ENCODE measurements at regions not wholly inside any gene's neighbourhood (a gene's known extent, or its start where the extent isn't known, plus 50 kb on each side); places are given as distances from the start of the nearest gene placed in this dataset.

DNA sequence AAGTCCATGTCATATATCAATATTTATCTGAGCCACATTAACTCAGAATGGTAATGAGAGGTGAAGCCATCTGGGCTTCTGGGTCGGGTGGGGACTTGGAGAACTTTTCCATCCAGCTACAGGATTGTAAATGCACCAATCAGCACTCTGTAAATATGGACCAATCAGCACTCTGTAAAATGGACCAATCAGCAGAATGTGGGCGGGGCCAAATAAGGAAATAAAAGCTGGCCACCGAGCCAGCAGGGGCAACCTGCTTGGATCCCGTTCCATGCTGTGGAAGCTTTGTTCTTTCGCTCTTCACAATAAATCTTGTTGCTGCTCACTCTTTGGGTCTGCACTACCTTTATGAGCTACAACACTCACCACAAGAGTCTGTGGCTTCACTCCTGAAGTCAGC lies 253.4 kb downstream of the JRKL start:
- no peak for ATAC-seq
- Histone ChIP-seq H3K27ac (ENCODE audit: control insufficient read depth, insufficient read depth) (no peak overlapping the region), H3K4me3 (no peak overlapping the region), H3K4me1 (ENCODE audit: control insufficient read depth, insufficient read depth, low read length) (no peaks in the 10 kb centered on the region), H3K27me3 (replicated peaks in 1 of 2; ENCODE audit: control insufficient read depth in 2 of 2, insufficient read depth in 2 of 2, low read length in 1 of 2) (no peaks in the 10 kb centered on the region), H3K36me3 (ENCODE audit: control insufficient read depth in 2 of 2, insufficient read depth in 2 of 2, low read length in 1 of 2) (no peaks in the 10 kb centered on the region), H4K20me1 (ENCODE audit: control insufficient read depth, insufficient read depth) (no peaks in the 10 kb centered on the region), H3K79me2 (ENCODE audit: control insufficient read depth, insufficient read depth, low read length) (no peaks in the 10 kb centered on the region), H3K9me3 (replicated peaks; ENCODE audit: control insufficient read depth, insufficient read depth, low read length) (no peaks in the 10 kb centered on the region), H2AFZ (ENCODE audit: control insufficient read depth, low read depth, low read length) (no peak overlapping the region), H3K9ac (ENCODE audit: control insufficient read depth, insufficient read depth, low read length) (no peak overlapping the region), H3K4me2 (ENCODE audit: control insufficient read depth, insufficient read depth) (no peak overlapping the region)
- in situ Hi-C loops (cut with MboI) = no loop called here
- no peak for FAIRE-seq
- no TSS peak for BruUV-seq (replicated peaks)
- ChIA-PET RAD21 (ENCODE audit: unreplicated experiment) (interaction anchor here (1.2 kb wide), 1 partner anchor 180 kb away, joined by 3 read pairs; no protein-coding TSS in a partner anchor), CTCF (no interaction called here), SMC1A (ENCODE audit: uncharacterized antibody, unreplicated experiment) (no interaction called here), POLR2A (no interaction called here)
- no peak for DNase-seq (ENCODE audit: low read depth, low spot score)
- intact Hi-C loops (cut with micrococcal nuclease; ENCODE audit: unreplicated experiment) = no loop called here
- TF ChIP-seq NFYB (IDR thresholded peaks at IDR 0.05; ENCODE audit: insufficient read depth, low read depth, low read length) (peak; percentile 80), ASH2L (IDR thresholded peaks at IDR 0.05; ENCODE audit: borderline replicate concordance, low read depth) (no peak)
- 28% methylated on average over 5 of the region's 5 CpGs for WGBS (ENCODE audit: insufficient coverage, insufficient replicate concordance, low lambda C conversion rate, missing lambda C conversion rate)

GRCh38 chr11:96647621-96648020 lies 257.8 kb downstream of the JRKL start:
- intact Hi-C loops (cut with micrococcal nuclease; ENCODE audit: unreplicated experiment) (no loop called here), in situ Hi-C loops (cut with MboI) (no loop called here)
- no peak overlapping the region for H2AFZ ChIP-seq (ENCODE audit: control insufficient read depth, low read depth, low read length)
- H3K9me3 ChIP-seq (replicated peaks; ENCODE audit: control insufficient read depth, insufficient read depth, low read length) = no peaks in the 10 kb centered on the region
- FAIRE-seq (no peak), DNase-seq (ENCODE audit: low read depth, low spot score) (no peak), ATAC-seq (no peak)
- no peaks in the 10 kb centered on the region for H3K4me1 ChIP-seq (ENCODE audit: control insufficient read depth, insufficient read depth, low read length)
- H3K36me3 ChIP-seq (ENCODE audit: control insufficient read depth in 2 of 2, insufficient read depth in 2 of 2, low read length in 1 of 2) = no peaks in the 10 kb centered on the region
- no TSS peak for BruUV-seq (replicated peaks)
- ChIA-PET RAD21 (ENCODE audit: unreplicated experiment) (no interaction called here), SMC1A (ENCODE audit: uncharacterized antibody, unreplicated experiment) (interaction anchor here (0.8 kb wide), 1 partner anchor 42 kb away, joined by 3 read pairs; no protein-coding TSS in a partner anchor), POLR2A (no interaction called here), CTCF (no interaction called here)
- no peak overlapping the region for H3K9ac ChIP-seq (ENCODE audit: control insufficient read depth, insufficient read depth, low read length)
- 18% methylated on average over 5 of the region's 5 CpGs for WGBS (ENCODE audit: insufficient coverage, insufficient replicate concordance, low lambda C conversion rate, missing lambda C conversion rate)
- H3K4me2 ChIP-seq (ENCODE audit: control insufficient read depth, insufficient read depth) = no peak overlapping the region
- no peak overlapping the region for H3K27ac ChIP-seq (ENCODE audit: control insufficient read depth, insufficient read depth)
- H4K20me1 ChIP-seq (ENCODE audit: control insufficient read depth, insufficient read depth) = no peaks in the 10 kb centered on the region
- H3K79me2 ChIP-seq (ENCODE audit: control insufficient read depth, insufficient read depth, low read length) = no peaks in the 10 kb centered on the region
- TF ChIP-seq, protein P1, sequence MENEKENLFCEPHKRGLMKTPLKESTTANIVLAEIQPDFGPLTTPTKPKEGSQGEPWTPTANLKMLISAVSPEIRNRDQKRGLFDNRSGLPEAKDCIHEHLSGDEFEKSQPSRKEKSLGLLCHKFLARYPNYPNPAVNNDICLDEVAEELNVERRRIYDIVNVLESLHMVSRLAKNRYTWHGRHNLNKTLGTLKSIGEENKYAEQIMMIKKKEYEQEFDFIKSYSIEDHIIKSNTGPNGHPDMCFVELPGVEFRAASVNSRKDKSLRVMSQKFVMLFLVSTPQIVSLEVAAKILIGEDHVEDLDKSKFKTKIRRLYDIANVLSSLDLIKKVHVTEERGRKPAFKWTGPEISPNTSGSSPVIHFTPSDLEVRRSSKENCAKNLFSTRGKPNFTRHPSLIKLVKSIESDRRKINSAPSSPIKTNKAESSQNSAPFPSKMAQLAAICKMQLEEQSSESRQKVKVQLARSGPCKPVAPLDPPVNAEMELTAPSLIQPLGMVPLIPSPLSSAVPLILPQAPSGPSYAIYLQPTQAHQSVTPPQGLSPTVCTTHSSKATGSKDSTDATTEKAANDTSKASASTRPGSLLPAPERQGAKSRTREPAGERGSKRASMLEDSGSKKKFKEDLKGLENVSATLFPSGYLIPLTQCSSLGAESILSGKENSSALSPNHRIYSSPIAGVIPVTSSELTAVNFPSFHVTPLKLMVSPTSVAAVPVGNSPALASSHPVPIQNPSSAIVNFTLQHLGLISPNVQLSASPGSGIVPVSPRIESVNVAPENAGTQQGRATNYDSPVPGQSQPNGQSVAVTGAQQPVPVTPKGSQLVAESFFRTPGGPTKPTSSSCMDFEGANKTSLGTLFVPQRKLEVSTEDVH (IDR thresholded peaks at IDR 0.05; ENCODE audit: low read depth, partially characterized antibody) = no peak
- no peak for TF ChIP-seq KAT2A (conservative IDR thresholded peaks at IDR 0.05; ENCODE audit: control insufficient read depth, low read depth, low read length)
- TF ChIP-seq RAD21 (IDR thresholded peaks at IDR 0.05; ENCODE audit: insufficient read depth, low read depth, low read length) = no peak
- TF ChIP-seq BMI1 (IDR thresholded peaks at IDR 0.05; ENCODE audit: borderline replicate concordance) = no peak
- TF ChIP-seq CEBPZ (IDR thresholded peaks at IDR 0.05; ENCODE audit: low read depth, low read length) = no peak
- no peaks in the 10 kb centered on the region for H3K27me3 ChIP-seq (replicated peaks in 1 of 2; ENCODE audit: control insufficient read depth in 2 of 2, insufficient read depth in 2 of 2, low read length in 1 of 2)
- no peak overlapping the region for H3K4me3 ChIP-seq

Data from GM12878 (cell line).